Hippocampal formation (tissue), 2 donors: ENCODE measurements at regions not wholly inside any gene's neighbourhood (a gene's known extent, or its start where the extent isn't known, plus 50 kb on each side); places are given as distances from the start of the nearest gene placed in this dataset.
"Not testable (repeated sequence)": the region's sequence is repeated elsewhere in the genome, so short reads cannot be mapped to it uniquely, and the experiment has no call there.

Experiments used
- DNase-seq, 2 donors: peaks; one replicate each; lab custom pipeline; 2025; lab: John Stamatoyannopoulos, UW

DNA sequence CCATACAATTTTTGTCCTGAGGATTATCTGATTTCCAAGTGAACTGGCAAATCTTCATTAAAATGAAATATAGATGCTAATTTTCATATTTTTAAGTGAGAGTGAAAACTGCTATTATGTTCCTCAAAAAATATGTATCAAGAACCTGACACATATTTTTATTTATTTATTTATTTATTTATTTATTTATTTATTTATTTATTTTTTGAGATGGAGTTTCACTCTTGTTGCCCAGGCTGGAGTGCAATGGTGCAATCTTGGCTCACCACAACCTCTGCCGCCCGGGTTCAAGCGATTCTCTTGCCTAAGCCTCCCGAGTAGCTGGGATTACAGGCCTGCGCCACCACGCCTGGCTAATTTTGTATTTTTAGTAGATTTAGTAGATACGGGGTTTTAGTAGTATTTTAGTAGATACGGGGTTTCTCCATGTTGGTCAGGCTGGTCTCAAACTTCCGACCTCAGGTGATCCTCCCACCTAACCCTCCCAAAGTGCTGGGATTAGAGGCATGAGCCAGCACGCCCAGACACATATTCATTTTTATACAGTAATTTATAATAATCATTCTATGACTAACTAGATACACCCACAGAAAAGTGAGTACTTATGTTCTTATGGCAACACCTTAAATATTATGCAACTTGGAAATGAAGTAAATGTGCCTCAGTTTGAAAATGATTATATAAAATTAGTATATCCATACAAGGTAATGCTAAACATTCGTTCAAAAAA is 248.3 kb downstream of the CDH7 start:
- not testable (repeated sequence) for DNase-seq

DNA sequence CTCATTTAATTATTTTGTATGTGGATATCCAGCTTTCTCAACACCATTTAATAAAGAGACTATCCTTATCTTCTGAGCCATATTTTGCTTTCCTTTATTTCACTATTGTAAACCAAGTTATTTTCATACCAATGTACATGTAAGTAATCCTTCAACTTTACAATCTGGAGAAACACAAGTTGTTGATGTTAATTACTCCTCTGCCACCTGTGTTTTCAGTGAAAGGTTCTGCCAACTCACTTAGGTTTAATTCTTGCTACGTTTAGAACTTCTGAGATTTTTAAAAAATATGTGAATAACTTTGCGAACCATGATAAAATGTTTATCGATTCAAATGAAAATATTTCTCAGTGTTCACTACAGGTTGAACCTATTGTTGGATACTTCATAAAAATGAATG is 244.4 kb downstream of the CDH7 start:
- DNase-seq: no peak

DNA sequence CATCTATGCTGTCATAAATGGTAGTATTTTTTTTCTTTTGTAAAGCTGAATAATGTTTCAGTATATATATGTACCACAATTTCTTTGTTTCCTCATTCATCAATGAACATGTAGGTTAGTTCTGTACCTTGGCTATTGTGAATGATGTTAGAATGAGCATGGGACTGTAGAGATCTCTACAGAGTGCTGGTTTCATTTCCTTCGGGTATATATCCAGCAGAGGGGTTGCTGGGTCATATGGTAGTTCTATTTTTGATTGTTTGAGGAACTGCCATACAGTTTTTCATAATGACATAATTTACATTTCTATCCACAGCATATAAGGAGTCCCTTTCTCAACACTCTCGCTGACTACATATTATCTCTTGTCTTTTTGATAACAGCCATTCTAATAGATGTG is 243.5 kb downstream of the CDH7 start:
- DNase-seq: no peak

DNA sequence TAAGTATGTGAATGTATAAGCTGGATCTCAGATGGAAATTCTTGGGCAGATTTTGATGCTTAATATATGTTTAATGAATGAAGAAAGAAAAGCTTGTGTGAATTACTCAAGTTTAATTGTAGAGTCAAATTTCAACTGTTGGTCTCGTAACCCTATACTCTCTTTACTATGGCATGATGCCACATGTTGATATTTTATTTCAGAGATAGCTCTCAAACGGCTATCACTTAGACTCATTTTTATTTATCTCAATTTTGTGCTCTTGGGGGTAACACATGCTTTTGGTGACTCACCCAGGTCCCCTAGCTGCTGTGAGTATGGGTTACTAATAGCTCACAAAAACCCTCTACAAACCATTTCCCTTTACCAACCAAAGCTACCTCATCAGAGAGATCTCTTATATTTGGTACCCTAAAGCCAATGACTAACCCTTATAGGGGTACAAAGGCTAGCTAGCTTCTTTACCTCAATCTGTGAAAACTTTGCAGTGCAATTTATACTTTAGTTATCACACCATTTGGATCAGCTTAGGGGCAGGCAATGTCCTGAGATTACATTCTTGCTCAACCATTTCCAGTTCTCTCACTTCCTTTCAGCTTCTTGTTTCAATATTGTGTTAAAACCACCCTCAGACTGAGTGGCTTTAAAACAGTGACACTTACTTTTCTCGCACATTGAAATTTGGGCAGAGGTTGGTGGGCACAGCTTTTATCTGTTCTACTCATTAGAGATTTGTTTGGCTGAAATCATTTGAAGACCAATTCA is 240.3 kb downstream of the CDH7 start:
- no peak for DNase-seq

DNA sequence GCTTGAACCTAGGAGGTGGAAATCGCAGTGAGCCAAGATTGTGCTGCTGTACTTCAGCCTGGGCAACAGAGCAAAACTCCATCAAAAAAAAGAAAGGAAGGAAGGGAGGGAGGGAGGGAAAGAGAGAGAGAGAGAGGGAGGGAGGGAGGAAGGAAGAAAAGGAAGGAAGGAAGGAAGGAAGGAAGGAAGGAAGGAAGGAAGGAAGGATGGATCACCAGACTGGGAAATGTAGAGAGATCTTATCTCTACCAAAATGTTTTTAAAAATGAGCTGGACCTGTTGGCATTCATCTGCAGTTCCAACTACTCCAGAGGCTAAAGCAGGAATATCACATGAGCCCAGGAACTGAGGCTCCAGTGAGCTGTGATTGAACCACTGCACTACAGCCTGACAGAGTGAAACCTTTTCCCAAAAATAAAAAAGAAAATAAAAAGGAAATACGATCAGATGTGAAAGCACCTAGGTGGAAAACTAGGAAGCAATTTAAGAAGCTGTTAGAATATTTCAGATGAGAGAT is 239.4 kb downstream of the CDH7 start:
- no peak for DNase-seq

DNA sequence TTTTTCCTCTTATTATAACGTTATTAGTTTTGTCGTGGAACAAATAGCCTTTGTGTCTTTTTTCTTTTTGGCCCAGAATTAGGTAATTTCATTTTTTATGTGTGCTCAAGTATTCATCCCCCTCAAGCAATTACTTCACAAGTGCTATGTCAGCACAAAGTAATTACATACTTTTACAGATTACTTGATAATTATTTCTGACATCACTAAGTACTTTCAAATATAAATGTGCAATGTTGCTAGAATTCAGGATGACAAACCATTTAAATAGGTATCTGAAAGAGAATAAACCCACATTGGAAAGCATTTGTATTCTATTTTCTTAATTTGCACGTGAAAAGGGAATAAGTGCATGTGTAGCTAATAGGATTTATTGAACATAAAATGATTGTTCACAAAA is 238.2 kb downstream of the CDH7 start:
- no peak for DNase-seq

DNA sequence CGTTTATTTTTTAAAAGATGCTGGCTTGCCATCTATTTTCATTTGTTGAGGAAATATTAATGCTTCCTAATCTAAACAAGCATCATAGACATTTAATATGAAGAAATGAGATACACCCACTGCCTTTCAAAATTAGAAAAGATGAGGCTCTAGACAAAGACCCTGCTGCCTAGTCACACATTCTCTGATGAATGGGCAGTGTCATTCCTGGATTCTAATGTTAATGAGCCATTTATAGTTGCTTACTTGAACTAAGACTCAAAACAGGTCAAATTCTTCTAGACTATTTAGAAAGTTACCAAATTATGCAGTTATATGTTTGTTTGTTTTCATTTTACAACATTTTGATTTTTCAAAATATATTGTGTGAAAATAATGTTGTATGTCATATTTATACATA is 237.6 kb downstream of the CDH7 start:
- DNase-seq: no peak

DNA sequence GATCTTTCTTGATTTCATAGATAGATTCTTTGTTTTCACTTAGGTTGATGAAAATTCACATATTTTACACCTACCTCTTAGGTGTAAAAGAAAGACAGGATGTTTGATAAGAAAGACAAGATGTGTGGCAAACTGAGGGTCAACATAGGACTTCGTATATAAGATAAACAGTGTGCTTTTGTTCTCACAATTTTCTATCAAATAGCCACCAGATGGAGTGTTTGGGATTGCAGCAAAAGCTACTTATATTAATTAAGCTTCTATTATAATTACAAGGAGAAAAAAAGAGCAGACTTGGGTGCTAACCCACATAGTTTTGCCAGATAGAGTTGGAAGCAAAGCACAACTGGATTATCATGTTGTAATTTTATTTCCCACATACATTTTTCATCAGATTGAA is 232.9 kb downstream of the CDH7 start:
- DNase-seq: no peak

DNA sequence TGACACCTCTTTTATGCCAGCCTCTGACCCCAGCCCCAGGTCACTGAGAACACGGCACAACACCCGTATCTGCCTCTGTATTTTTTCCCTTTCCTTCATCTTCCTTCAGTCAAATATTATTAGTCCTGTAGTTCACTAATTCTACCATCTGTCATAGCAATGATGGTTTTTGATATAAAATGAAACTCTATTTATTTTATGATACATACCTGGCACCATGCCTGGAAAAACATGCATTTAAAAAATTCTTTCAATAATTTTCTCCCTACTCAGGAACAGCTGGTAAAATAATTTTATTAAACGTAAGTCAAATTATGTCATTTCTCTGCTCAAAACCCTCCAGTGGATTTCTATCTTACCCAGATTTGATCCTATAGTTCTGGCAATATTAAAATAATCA is 224.7 kb downstream of the CDH7 start:
- DNase-seq: no peak

DNA sequence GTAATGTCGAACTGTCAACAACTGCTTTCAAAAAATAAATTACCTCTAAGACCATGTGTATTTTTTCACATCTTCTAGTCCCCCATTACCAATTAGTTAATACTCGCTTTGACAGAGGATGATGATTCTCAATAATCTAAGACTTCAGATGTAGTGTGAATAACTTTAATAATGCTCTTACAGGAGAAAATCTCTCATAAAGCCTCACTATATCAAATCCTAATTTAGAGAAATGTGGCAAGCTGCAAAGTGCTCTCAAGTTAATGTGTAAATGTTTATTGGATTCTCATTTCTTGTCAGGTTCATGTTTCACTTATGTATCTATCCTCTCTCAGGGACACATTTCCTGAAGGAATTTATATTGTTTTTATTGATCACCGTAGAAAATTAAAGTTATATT is 223.9 kb downstream of the CDH7 start:
- DNase-seq: no peak

DNA sequence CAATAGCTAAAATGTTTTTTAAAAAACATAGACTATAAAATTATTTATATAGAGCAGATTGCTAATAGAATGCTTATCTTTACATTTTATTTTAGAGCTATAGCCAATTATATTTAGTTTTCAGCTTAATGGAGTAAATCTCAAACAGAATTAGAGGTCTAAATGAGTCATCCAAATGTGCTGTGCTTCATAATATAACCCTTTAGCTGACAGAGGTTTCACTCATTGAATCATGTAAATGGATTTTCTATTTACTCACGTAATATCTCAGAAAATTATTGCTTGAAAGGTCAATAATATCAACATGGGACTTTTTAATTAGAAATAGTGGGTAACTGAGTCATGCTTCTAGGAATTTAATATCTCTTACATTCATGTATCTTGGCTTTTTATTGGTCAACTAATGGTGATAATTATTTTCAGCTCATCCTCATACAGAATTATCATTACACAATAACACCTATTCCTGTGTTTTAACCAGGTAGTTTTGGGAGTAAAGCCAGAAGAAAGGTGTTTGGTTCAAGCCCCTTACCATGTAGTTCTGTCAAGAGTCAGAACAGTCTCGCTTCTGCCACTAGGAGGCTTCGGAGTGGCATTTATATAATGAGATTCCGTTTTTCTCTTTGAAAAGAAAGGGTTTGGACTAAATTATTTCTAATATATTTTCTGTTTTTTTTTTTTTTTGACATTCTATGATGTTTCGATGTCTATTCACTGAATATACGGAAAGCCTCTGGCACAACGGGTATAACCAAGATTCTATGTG is 217.6 kb downstream of the CDH7 start:
- DNase-seq: no peak

DNA sequence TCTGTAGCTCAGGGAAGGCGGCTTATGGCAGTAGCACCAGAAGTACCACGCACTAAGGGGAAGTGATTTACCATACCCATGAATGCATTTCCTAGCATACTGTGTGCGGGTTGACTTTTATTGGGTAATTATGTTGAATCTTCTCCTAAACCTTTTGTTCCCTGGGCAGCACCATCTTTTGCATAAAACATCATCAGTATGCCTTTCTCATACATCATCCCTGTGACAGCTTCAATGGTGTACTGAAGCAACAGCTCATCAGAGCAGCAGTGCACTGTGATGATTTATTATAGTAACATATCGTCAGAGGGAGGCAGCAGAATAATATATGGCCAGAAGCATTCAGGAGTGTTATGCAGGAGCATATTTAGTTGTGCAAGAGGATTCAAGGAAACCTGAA is 204.9 kb downstream of the CDH7 start:
- no peak for DNase-seq

DNA sequence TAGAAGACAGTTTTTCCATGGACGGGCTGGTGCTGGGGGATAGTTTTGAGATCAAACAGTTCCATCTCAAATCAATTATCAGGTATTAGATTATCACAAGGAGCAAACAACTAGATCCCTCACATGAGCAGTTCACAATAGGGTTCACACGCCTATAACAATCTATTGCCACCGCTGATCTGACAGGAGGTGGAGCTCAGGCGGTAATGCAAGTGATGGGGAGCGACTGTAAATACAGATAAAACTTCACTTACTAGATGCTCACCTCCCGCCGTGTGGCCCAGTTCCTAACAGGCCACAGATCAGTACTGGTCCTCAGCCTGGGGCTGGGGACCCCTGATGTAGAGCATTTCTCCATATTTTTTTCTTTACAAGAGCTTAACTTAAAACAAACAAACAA is 203.6 kb downstream of the CDH7 start:
- DNase-seq: no peak

DNA sequence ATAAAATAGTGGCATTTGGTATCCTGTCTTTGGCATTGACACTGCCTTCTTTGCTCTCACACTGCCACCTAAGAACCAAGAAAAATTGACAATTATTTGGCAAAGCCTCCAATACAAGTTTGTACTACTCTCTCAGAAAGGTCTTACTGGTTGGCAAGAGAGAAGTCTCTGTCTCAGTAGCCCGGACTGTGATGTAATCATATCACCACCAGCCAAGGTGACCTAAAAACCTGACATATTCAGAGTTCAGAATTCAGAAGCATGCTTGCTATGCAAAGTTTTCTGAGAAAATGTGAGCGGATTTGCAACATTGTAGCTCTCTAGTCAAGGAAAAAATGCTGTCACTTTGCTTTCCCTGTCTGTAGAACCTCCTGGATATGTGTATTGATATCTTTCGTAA is 196.0 kb downstream of the CDH7 start:
- no peak for DNase-seq

DNA sequence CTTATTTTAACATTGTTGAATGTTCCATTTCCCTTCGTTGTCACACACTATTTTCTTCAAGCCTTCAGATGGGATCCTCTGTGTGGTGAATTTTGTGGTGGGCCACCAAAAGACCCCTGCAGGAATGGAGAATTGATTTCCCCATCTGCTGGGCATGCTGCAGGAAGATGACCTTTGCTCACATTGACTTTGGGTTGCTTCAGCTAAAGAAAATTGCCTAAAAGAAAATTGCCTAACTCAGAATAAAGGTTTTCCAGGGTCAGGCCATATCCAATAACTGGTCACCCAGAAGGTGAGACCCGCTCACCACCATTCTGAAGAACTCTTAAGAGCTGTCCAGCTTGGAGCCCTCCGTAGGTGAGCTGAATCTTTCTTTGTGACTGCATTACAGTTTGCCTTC is 192.5 kb downstream of the CDH7 start:
- DNase-seq: no peak

DNA sequence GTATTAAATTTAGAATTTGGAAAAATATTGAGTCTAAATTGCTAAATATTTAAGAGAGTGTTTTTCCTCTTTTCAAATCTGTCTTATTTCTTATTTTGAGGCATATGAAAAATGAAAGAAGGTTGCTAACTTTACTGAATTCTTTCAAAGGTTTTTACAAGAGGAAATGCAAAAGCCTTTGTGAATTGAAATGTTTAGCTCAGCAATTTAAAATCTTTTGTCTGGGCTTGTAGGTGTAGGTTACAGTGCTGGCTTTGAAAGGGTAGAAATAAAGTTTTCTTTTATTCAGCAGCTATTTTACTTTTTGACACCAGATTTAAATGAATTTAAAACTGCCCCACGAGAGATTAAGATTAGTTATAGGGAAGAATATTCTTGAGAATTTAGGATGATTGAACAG is 192.0 kb downstream of the CDH7 start:
- no peak for DNase-seq

DNA sequence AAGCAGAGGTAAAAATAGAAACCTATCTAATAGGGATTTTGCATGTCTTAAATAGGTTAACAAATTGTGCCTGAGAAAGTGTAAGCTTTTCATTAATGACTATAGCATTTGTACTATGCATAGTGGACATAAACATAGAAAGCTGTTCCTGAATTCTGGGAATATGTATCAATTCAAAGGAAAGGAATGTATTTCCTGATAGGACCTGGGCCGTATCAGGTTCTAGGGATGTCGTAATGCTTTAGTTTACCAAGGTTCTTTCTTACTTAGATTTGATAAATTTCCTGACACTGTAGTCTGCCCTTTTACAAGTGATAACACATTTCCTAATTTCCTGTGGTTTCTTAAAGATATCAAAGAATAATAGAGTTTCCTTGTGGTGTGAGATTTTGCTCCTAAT is 191.3 kb downstream of the CDH7 start:
- DNase-seq: no peak

DNA sequence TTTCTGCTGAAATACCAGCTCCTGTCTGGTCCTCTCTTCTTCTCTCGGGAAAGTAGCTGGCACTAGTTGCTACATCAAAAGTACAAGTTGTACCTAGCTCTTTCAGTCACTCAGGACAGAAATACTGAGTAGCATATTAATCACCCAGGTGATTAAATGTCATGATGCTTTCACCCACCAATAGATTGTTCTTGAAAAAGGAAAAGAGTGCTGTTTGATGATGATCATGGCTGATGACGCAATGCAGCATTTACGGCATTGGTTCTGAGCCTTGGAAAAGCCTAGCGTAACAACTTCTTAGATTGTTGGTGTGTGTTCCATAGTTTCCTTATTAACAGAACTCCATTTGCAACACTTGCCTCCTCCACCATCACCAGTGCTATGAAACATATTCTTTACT is 190.7 kb downstream of the CDH7 start:
- no peak for DNase-seq
